Tibial nerve (tissue), 4 donors: ENCODE measurements at regions not wholly inside any gene's neighbourhood (a gene's known extent, or its start where the extent isn't known, plus 50 kb on each side); places are given as distances from the start of the nearest gene placed in this dataset.

Experiments
- DNase-seq, 2 donors: peaks; one replicate each; pipeline ENCODE4 v3.0.0-alpha.2; 2019; ENCODE audit warnings: low spot score in 2 of 2
- H3K27ac ChIP-seq, 4 donors: fragments of 200-600 bp; sonication (generic) in 3 of 4; one replicate each; pipeline ENCODE4 v1.5.1; 2017 to 2019; ENCODE audit warnings: mild to moderate bottlenecking in 1 of 4
- H3K27me3 ChIP-seq, 2 donors: fragments of 200-600 bp; sonication (generic) in 1 of 2; one replicate each; pipeline versions ENCODE4 v1.5.1 to v1.6.0; 2017 to 2019
- H3K36me3 ChIP-seq, 3 donors: fragments of 200-600 bp; sonication (generic); one replicate each; pipeline ENCODE4 v1.5.1; 2018 to 2019
- H3K4me1 ChIP-seq, 4 donors: fragments of 200-600 bp; sonication (generic) in 3 of 4; one replicate each; pipeline ENCODE4 v1.5.1; 2017 to 2019
- H3K4me3 ChIP-seq, 4 donors: fragments of 200-600 bp; sonication (generic) in 3 of 4; one replicate each; pipeline ENCODE4 v1.5.1; 2017 to 2019; ENCODE audit warnings: mild to moderate bottlenecking in 1 of 4, moderate library complexity in 1 of 4
- H3K9me3 ChIP-seq, 4 donors: fragments of 200-600 bp; sonication (generic) in 3 of 4; one replicate each; pipeline ENCODE4 v1.5.1; 2017 to 2019
- EP300 ChIP-seq, 2 donors: sonication (generic); formaldehyde crosslinking; IDR thresholded peaks; one replicate each; pipeline ENCODE4 v1.6.1; 2017; ENCODE audit warnings: antibody characterized with exemption in 2 of 2, mild to moderate bottlenecking in 1 of 2
- POLR2A ChIP-seq, 2 donors: fragments of 450-650 bp; IDR thresholded peaks; one replicate each; pipeline ENCODE4 v1.6.1; 2017; ENCODE audit warnings: antibody characterized with exemption in 2 of 2, mild to moderate bottlenecking in 2 of 2, moderate library complexity in 2 of 2
- WGBS, 2 donors: methylation state at CpG; one replicate each; pipeline ENCODE4 v1.1.5; 2018; 5-methylcytosine and 5-hydroxymethylcytosine counted together
- TF ChIP-seq, protein P1 (sequence below), 5 experiments: fragments of 200-600 bp in 3 of 5; fragments of 450-650 bp in 2 of 5; sonication (generic) in 3 of 5; IDR thresholded peaks; one replicate each; pipeline ENCODE4 v1.5.1; 2016 to 2019; ENCODE audit warnings: antibody characterized with exemption in 5 of 5, mild to moderate bottlenecking in 3 of 5, moderate library complexity in 2 of 5

DNA sequence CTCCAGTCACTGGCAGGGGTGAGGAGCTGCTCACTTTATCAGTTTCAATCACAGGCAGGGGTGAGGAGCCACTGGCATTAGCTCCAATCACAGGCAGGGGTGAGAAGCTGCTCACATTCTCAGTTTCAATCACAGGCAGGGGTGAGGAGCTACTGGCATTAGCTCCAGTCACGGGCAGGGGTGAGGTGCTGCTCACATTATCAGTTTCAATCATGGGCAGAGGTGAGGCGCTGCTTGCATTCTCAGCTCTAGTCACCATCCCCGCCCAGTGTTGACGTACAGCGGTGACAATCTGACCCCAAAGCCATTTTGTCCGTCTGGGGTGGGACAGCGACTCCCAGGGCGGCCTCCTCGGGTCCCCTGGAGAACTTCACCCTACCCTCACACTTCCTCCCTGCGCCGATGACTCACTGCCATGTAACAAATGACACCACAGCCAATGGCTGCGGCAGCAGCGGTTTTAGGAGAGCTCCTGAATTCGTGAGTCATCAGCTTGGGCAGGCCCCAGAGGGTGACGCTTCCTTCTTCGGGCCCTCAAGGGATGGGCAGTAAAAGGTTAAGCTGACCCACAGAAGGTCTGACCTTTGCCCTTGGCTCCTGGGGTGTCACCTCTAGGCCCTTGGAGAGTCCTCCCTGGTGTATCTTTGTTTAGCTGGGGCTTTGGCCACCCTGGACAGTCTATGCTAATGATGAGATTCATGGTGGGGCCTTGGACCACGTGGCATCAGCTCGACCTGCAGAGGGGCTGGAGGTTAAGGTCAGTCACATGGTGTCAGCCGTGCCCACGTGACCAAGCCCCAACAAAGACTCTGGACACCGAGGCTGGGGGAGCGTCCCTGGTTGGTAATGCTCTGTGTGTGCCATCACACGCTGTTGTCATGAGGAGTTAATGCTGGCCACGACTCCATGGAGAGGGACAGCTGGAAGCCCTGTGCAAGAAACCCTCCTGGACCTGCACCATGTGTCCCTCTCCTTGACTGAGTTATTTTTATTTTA, 171.7 kb downstream of the C16orf95 start:
- Histone ChIP-seq H3K4me1 (peaks cover 0 to 6% (median 0%) of the 10 kb centered on the region in 4 donors), H3K36me3 (no peaks in the 10 kb centered on the region), H3K4me3 (no peak overlapping the region), H3K27ac (no peak overlapping the region), H3K27me3 (no peaks in the 10 kb centered on the region), H3K9me3 (peaks cover 0 to 6% (median 0%) of the 10 kb centered on the region in 4 donors)
- TF ChIP-seq, protein P1, sequence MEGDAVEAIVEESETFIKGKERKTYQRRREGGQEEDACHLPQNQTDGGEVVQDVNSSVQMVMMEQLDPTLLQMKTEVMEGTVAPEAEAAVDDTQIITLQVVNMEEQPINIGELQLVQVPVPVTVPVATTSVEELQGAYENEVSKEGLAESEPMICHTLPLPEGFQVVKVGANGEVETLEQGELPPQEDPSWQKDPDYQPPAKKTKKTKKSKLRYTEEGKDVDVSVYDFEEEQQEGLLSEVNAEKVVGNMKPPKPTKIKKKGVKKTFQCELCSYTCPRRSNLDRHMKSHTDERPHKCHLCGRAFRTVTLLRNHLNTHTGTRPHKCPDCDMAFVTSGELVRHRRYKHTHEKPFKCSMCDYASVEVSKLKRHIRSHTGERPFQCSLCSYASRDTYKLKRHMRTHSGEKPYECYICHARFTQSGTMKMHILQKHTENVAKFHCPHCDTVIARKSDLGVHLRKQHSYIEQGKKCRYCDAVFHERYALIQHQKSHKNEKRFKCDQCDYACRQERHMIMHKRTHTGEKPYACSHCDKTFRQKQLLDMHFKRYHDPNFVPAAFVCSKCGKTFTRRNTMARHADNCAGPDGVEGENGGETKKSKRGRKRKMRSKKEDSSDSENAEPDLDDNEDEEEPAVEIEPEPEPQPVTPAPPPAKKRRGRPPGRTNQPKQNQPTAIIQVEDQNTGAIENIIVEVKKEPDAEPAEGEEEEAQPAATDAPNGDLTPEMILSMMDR (IDR thresholded peaks at IDR 0.05), result no peak
- TF ChIP-seq POLR2A (IDR thresholded peaks at IDR 0.05), result no peak
- no peak for TF ChIP-seq EP300 (IDR thresholded peaks at IDR 0.05)
- DNase-seq, result no peak
- WGBS, 2 donors, result 92% methylated on average over 23 to 24 of the region's 24 CpGs

DNA sequence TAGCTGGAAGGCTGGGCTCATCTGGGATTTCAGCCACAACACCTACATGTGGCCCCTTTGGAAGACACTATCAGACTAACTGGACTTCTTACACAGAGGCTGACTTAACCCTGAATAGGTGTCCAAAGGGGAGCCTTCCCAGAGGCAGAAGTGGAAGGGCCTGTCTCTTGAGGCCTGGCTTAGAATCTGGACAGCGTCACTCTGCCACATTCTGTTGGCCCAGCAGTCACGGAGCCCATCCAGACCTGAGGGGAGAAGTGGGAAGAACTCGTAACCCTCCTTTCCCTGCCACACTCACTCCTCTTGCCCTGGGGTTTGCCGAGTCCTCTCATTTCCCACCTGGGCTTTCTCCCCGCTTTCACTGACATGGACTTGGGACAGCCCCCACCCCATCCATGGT, 170.5 kb downstream of the C16orf95 start:
- no peak for TF ChIP-seq POLR2A (IDR thresholded peaks at IDR 0.05)
- TF ChIP-seq, protein P1 (IDR thresholded peaks at IDR 0.05), result no peak
- no peak for TF ChIP-seq EP300 (IDR thresholded peaks at IDR 0.05)
- H3K4me1 ChIP-seq, result no peaks in the 10 kb centered on the region
- H3K9me3 ChIP-seq, result peaks cover 0 to 6% (median 0%) of the 10 kb centered on the region in 4 donors
- H3K36me3 ChIP-seq, result no peaks in the 10 kb centered on the region
- no peaks in the 10 kb centered on the region for H3K27me3 ChIP-seq
- H3K27ac ChIP-seq, result no peak overlapping the region
- no peak for DNase-seq
- WGBS, 2 donors, result 97 to 98% methylated on average over 5 of the region's 5 CpGs
- H3K4me3 ChIP-seq, result no peak overlapping the region

DNA sequence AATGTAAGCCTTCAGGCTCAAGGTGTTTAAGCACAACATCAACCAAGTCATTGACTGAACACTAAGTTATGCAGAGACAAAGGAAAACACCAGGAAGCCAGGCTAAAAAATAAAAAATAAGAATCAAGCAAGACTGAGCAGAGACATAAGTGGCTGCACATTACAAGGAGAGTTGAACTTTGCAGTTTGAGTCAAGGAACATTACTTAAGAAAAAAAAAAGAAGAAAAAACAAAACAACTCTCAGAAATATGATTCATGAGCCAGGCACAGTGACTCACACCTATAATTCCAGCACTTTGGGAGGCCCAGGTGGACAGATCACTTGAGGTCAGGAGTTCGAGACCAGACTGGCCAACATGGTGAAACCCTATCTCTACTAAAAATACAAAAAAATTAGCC, 168.1 kb downstream of the C16orf95 start:
- Histone ChIP-seq H3K36me3 (no peaks in the 10 kb centered on the region), H3K27me3 (no peaks in the 10 kb centered on the region), H3K4me1 (no peaks in the 10 kb centered on the region), H3K9me3 (peaks cover 0 to 6% (median 0%) of the 10 kb centered on the region in 4 donors), H3K27ac (no peak overlapping the region), H3K4me3 (no peak overlapping the region)
- TF ChIP-seq, protein P1 (IDR thresholded peaks at IDR 0.05), result no peak
- no peak for TF ChIP-seq EP300 (IDR thresholded peaks at IDR 0.05)
- no peak for TF ChIP-seq POLR2A (IDR thresholded peaks at IDR 0.05)
- WGBS, 2 donors, result 77 to 93% methylated on average over 1 of the region's 1 CpG
- DNase-seq, result no peak

DNA sequence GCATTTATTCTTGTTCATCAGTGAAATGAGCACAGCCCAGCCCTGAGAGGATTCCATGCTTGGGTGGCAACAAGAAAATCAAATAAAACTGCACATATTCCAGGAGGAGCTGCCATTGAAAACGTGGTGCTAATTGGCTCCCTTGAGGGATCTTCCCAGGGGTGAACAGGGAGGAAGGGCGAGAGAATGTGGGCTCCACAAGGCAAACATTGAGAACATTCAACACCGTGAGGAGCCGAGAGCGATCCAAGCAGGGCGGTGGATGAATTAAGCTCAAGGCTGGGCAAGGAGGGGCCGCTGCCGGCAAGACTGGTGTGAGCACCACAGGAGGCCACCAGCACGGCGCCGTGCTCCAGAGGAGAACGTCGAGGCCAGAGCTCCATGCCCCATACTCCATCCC, 166.9 kb downstream of the C16orf95 start:
- Histone ChIP-seq H3K27me3 (no peaks in the 10 kb centered on the region), H3K9me3 (peaks cover 0 to 6% (median 0%) of the 10 kb centered on the region in 4 donors), H3K27ac (no peak overlapping the region), H3K4me3 (no peak overlapping the region), H3K4me1 (no peaks in the 10 kb centered on the region), H3K36me3 (no peaks in the 10 kb centered on the region)
- no peak for TF ChIP-seq POLR2A (IDR thresholded peaks at IDR 0.05)
- TF ChIP-seq, protein P1 (IDR thresholded peaks at IDR 0.05), result no peak
- TF ChIP-seq EP300 (IDR thresholded peaks at IDR 0.05), result no peak
- WGBS, 2 donors, result 55 to 65% methylated on average over 13 of the region's 13 CpGs
- no peak for DNase-seq

DNA sequence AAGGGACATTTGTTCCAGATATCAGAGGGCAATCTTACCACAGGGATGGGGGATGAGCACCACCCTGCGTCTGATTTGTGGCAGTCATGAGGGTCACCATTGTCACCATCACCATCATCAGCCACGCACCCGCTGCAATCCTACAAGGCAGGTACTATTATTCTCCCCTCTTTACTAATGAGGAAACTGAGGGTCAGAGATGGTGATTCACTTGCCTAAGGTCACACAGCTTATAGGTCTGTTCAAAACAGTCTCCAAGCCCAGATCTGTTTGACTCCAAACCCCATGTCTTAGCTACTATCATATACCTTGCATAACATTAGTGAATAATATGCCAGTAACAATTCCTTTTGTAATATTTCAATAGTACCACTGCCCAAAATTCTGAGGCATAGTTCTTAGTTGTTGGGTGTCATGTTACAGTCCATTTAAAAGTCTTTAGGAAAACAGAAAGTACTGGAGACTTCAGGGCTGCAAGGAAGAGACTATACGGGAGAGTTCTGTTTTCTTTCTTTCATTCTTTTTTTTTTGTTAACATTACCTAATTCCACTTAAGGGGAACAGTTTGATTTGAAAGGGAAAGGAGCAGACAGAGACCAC, 166.4 kb downstream of the C16orf95 start:
- no peak overlapping the region for H3K4me3 ChIP-seq
- no peaks in the 10 kb centered on the region for H3K27me3 ChIP-seq
- H3K4me1 ChIP-seq, result no peaks in the 10 kb centered on the region
- WGBS, 2 donors, result 75% methylated on average over 3 to 4 of the region's 4 CpGs
- no peaks in the 10 kb centered on the region for H3K36me3 ChIP-seq
- no peak overlapping the region for H3K27ac ChIP-seq
- no peak for DNase-seq
- H3K9me3 ChIP-seq, result peaks cover 0 to 6% (median 0%) of the 10 kb centered on the region in 4 donors
- TF ChIP-seq EP300 (IDR thresholded peaks at IDR 0.05) (no peak), POLR2A (IDR thresholded peaks at IDR 0.05) (no peak)
- TF ChIP-seq, protein P1 (IDR thresholded peaks at IDR 0.05), result no peak
